HepG2 (cell line): ENCODE measurements at regions not wholly inside any gene's neighbourhood (a gene's known extent, or its start where the extent isn't known, plus 50 kb on each side); places are given as distances from the start of the nearest gene placed in this dataset.

Experiments used
- ATAC-seq: fragments of 200-7000 bp; cut with Tn5 transposase; 3 replicates; pipeline ENCODE4 v1.9.1; 2020; ENCODE audit warnings: mild to moderate bottlenecking, moderate library complexity
- BruUV-seq: library from RNA; stranded (reverse); fragments of 400-500 nt; replicated peaks from 2 replicates; lab custom pipeline; 2021; lab: Mats Ljungman, UMichigan
- CTCF ChIA-PET: fragments of 300-600 bp; formaldehyde crosslinking; extraction: SDS; loops from one replicate; lab custom pipeline; 2021; ENCODE audit warnings: low total read pairs, inconsistent platforms, low intra/inter-chr PET ratio; lab: Yijun Ruan, JAX
- POLR2A ChIA-PET: fragments of 350-600 bp; sonication (Branson Sonifier 250); formaldehyde crosslinking; loops from one replicate; lab custom pipeline; 2020; ENCODE audit warnings: antibody characterized with exemption, inconsistent platforms; lab: Yijun Ruan, JAX
- DNase-seq: peaks from one replicate; pipeline ENCODE4 v3.0.0-alpha.2; 2015; ENCODE audit warnings: low spot score
- FAIRE-seq: peaks from 3 replicates; lab custom pipeline; 2011; peaks lifted over from hg19 to GRCh38; lab: Jason Lieb, UNC
- H2AFZ ChIP-seq: one replicate; pipeline ENCODE4 v1.6.1; 2011; ENCODE audit warnings: low read length, inconsistent platforms
- H3K27ac ChIP-seq: fragments of 300-600 bp; 3 replicates; pipeline ENCODE4 v1.8.0; 2011; ENCODE audit warnings: mixed run types, mild to moderate bottlenecking, mixed read lengths, low read length, inconsistent platforms; ENCODE audit not compliant: insufficient read depth; ENCODE audit errors: extremely low read length
- H3K27me3 ChIP-seq, 2 experiments: fragments of 200-600 bp in 1 of 2; 2 replicates in 1 of 2; 3 replicates in 1 of 2; pipeline versions ENCODE4 v1.6.0 to v1.8.0; 2011; ENCODE audit warnings: low read length in 2 of 2, mild to moderate bottlenecking in 2 of 2, moderate library complexity in 2 of 2, inconsistent platforms in 1 of 2; ENCODE audit not compliant: insufficient read depth in 2 of 2, control insufficient read depth in 1 of 2
- H3K36me3 ChIP-seq, 2 experiments: fragments of 200-600 bp in 1 of 2; replicated peaks in 1 of 2; 2 replicates in 1 of 2; 3 replicates in 1 of 2; pipeline versions ENCODE4 v1.5.1 to v1.8.0; 2011; ENCODE audit warnings: low read length in 2 of 2, inconsistent platforms in 1 of 2; ENCODE audit not compliant: insufficient read depth in 2 of 2, control insufficient read depth in 1 of 2
- H3K4me1 ChIP-seq: 2 replicates; pipeline ENCODE4 v1.5.1; 2012; ENCODE audit warnings: low read length, inconsistent platforms; ENCODE audit not compliant: insufficient read depth
- H3K4me2 ChIP-seq: 2 replicates; pipeline ENCODE4 v1.6.0; 2011; ENCODE audit warnings: low read depth, low read length, inconsistent platforms
- H3K4me3 ChIP-seq, 3 experiments: fragments of 200-600 bp in 1 of 3; sonication (generic), shearing (Covaris generic) in 1 of 3; replicated peaks in 1 of 3; 2 replicates each; pipeline ENCODE4 v1.5.1; 2011 to 2016; ENCODE audit warnings: low read length in 3 of 3, inconsistent platforms in 2 of 3, low read depth in 2 of 3, mild to moderate bottlenecking in 2 of 3, control low read depth in 1 of 3, mixed read lengths in 1 of 3; ENCODE audit not compliant: insufficient read depth in 1 of 3
- H3K79me2 ChIP-seq: one replicate; pipeline ENCODE4 v1.6.1; 2011; ENCODE audit warnings: low read length, inconsistent platforms; ENCODE audit not compliant: insufficient read depth
- H3K9ac ChIP-seq: 2 replicates; pipeline ENCODE4 v1.6.0; 2011; ENCODE audit warnings: mild to moderate bottlenecking, low read depth, low read length, inconsistent platforms; ENCODE audit not compliant: insufficient read depth
- H3K9me3 ChIP-seq: 2 replicates; pipeline ENCODE4 v1.5.1; 2012; ENCODE audit warnings: mild to moderate bottlenecking, low read length
- H4K20me1 ChIP-seq: 2 replicates; pipeline ENCODE4 v1.6.0; 2011; ENCODE audit warnings: inconsistent platforms, mild to moderate bottlenecking, low read length, moderate library complexity; ENCODE audit not compliant: insufficient read depth
- ATF5 ChIP-seq: sonication (generic); formaldehyde crosslinking; IDR thresholded peaks from 2 replicates; pipeline ENCODE4 v1.4.0; 2020; ENCODE audit warnings: mild to moderate bottlenecking, low read depth, missing genetic modification reagents
- ZBTB43 ChIP-seq: sonication (generic); formaldehyde crosslinking; conservative IDR thresholded peaks from 2 replicates; pipeline ENCODE4 v1.4.0; 2020; ENCODE audit warnings: missing genetic modification reagents
- ZMYM4 ChIP-seq: sonication (generic); formaldehyde crosslinking; IDR thresholded peaks from 2 replicates; pipeline ENCODE4 v1.8.1; 2023; ENCODE audit warnings: mild to moderate bottlenecking, missing genetic modification reagents
- ZNF33B ChIP-seq: sonication (generic); formaldehyde crosslinking; IDR thresholded peaks from 2 replicates; pipeline ENCODE4 v1.5.1; 2020; ENCODE audit warnings: mild to moderate bottlenecking, missing genetic modification reagents
- ZNF790 ChIP-seq: sonication (generic); formaldehyde crosslinking; IDR thresholded peaks from 2 replicates; pipeline ENCODE4 v1.8.0; 2022; ENCODE audit warnings: missing genetic modification reagents, mild to moderate bottlenecking, borderline replicate concordance
- ZNF800 ChIP-seq: sonication (generic); formaldehyde crosslinking; IDR thresholded peaks from 2 replicates; pipeline ENCODE4 v1.4.0; 2020; ENCODE audit warnings: missing genetic modification reagents
- WGBS: methylation state at CpG from one replicate; pipeline ENCODE4 v1.1.6; 2017; ENCODE audit warnings: low lambda C conversion rate; 5-methylcytosine and 5-hydroxymethylcytosine counted together
- in situ Hi-C: cut with HindIII; loops from 2 replicates; pipeline ENCODE4 v1.10.0; 2017; ENCODE audit warnings: low pct_unique_long_range_greater_than_20kb; ENCODE audit not compliant: extremely low pct_ligation_motif_present
- intact Hi-C: fragments of 100-400 bp; cut with micrococcal nuclease; formaldehyde crosslinking; loops from one replicate; pipeline ENCODE4 v1.10.0; 2022; ENCODE audit not compliant: unreplicated experiment

DNA sequence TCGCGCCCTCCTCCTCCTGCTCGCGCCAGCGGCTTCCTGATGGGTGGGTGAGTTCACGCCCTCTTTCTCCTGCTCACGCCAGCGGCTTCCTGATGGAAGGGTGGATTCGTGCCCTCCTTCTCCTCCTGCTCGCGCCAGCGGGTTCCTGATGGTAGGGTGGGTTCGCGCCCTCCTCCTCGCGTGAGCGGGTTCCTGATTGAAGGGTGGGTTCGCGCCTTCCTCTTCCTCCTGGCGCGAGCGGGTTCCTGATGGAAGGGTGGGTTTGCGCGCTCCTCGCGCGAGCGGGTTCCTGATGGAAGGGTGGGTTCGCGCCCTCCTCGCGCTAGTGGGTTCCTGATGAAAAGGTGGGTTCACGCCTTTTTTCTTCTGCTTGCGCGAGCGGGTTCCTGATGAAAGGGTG, 62.0 kb upstream of the MGAT5 start:
- POLR2A ChIA-PET = no interaction called here
- TF ChIP-seq ZMYM4 (CRISPR knock-in tag) = no peak
- no peak for TF ChIP-seq ZBTB43 (CRISPR knock-in tag)
- no peak for TF ChIP-seq ZNF790
- TF ChIP-seq ATF5 = no peak
- no peak for TF ChIP-seq ZNF33B
- no peak for TF ChIP-seq ZNF800 (CRISPR knock-in tag)
- TF ChIP-seq, all 625 proteins: peak for 0
- BruUV-seq = no TSS peak
- H3K4me2 ChIP-seq = no peak overlapping the region
- no peaks in the 10 kb centered on the region for H3K27me3 ChIP-seq
- no peaks in the 10 kb centered on the region for H3K9me3 ChIP-seq
- WGBS = 98% methylated on average over 36 of the region's 36 CpGs
- no peak overlapping the region for H3K27ac ChIP-seq
- CTCF ChIA-PET = no interaction called here
- no peak overlapping the region for H2AFZ ChIP-seq
- intact Hi-C loops = no loop called here
- no peak for FAIRE-seq
- H3K4me3 ChIP-seq = no peak overlapping the region
- no peak for ATAC-seq
- peaks cover 4% of the 10 kb centered on the region; the same call in 1 of the 2 replicates for H4K20me1 ChIP-seq
- peaks cover 13% of the 10 kb centered on the region for H3K4me1 ChIP-seq
- no peak overlapping the region for H3K9ac ChIP-seq
- H3K36me3 ChIP-seq = no peaks in the 10 kb centered on the region; a peak in 1 of 5 replicates
- peaks cover 37% of the 10 kb centered on the region for H3K79me2 ChIP-seq
- no peak for DNase-seq
- in situ Hi-C loops = no loop called here
